ENCODE measurements at regions not wholly inside any gene's neighbourhood (a gene's known extent, or its start where the extent isn't known, plus 50 kb on each side); places are given as distances from the start of the nearest gene placed in this dataset.

- TF ChIP-seq ZBTB44 (tag by site-specific recombination; IDR thresholded peaks at IDR 0.05) (no peak), SCRT1 (tag by site-specific recombination; IDR thresholded peaks at IDR 0.05; ENCODE audit: borderline replicate concordance) (no peak)
These were observed 591.2 kb upstream of the POU3F3 start (continued) for GRCh38 chr2:104262714-104263113.

- CTCF ChIA-PET: no interaction called here
- POLR2A ChIA-PET: no interaction called here
- Histone ChIP-seq H3K27ac (ENCODE audit: extremely low read depth, low read depth, low read length) (no peak overlapping the region), H3K4me1 (ENCODE audit: control insufficient read depth, insufficient read depth, low read length) (no peaks in the 10 kb centered on the region), H3K4me3 (ENCODE audit: low read depth, low read length) (no peak overlapping the region), H3K9me3 (ENCODE audit: control insufficient read depth, insufficient read depth, low read depth, low read length) (no peaks in the 10 kb centered on the region), H3K36me3 (ENCODE audit: control insufficient read depth in 2 of 2, insufficient read depth in 1 of 2, low read length in 2 of 2) (no peaks in the 10 kb centered on the region)
- TF ChIP-seq ZBTB7A (tag by site-specific recombination; IDR thresholded peaks at IDR 0.05; ENCODE audit: low read depth): no peak
- no peak for TF ChIP-seq ZNF449 (tag by site-specific recombination; IDR thresholded peaks at IDR 0.05)
- TF ChIP-seq TCF7L2 (IDR thresholded peaks at IDR 0.05; ENCODE audit: borderline replicate concordance, low read depth, low read length): no peak
- no peak for TF ChIP-seq ZBTB21 (tag by site-specific recombination; IDR thresholded peaks at IDR 0.05)
- no peak for TF ChIP-seq ZNF629 (tag by site-specific recombination; IDR thresholded peaks at IDR 0.05)
These were observed 574.3 kb upstream of the POU3F3 start for GRCh38 chr2:104279646-104280045.

DNA sequence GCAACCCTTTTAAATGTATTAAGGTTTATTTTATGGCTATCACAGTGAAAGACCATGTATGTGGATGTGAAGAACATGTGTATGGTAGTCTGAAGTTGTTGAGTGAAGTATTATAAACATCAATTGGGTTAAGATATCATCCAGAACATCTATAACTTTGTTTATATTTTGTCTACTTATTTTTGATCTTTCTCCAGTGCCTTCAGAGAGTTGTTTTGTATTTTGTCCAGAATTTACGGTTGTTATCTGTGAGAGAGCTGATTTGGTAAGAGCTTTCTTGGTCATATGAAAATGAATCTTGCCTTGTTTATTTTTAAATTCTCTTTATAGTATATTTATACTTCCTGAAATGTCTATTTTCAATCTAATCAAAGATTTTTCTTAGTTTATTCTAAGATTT, 573.7 kb upstream of the POU3F3 start:
- CTCF ChIA-PET: no interaction called here
- TF ChIP-seq REST (tag by site-specific recombination; IDR thresholded peaks at IDR 0.05) (no peak), KLF9 (tag by site-specific recombination; IDR thresholded peaks at IDR 0.05; ENCODE audit: low read depth) (no peak), SCRT2 (tag by site-specific recombination; IDR thresholded peaks at IDR 0.05) (no peak)
- H3K27ac ChIP-seq (ENCODE audit: extremely low read depth, low read depth, low read length): no peak overlapping the region
- no peak overlapping the region for H3K4me3 ChIP-seq (ENCODE audit: low read depth, low read length)
- H3K9me3 ChIP-seq (ENCODE audit: control insufficient read depth, insufficient read depth, low read depth, low read length): no peaks in the 10 kb centered on the region
- no peaks in the 10 kb centered on the region for H3K4me1 ChIP-seq (ENCODE audit: control insufficient read depth, insufficient read depth, low read length)
- POLR2A ChIA-PET: no interaction called here
- no peaks in the 10 kb centered on the region for H3K36me3 ChIP-seq (ENCODE audit: control insufficient read depth in 2 of 2, insufficient read depth in 1 of 2, low read length in 2 of 2)

DNA sequence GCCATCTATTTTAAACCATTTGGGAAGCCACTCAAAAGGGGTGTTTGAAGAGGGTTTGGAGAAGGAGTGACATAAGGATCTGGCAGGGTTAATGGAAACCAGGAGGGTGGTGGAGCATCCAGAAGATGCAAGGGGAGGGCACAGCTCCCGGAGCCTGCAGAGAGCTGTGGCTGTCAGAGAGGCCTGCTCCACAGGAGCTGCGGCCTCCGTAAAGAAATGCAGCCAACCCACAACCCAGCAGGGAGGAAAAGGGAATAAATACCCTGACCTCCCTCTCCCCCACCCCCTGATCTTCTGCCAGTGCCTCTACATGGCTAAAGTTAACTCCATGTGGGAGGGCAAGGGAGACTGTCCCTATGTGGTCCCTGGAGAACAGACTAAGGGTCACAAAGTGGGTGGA, 567.1 kb upstream of the POU3F3 start:
- no peak overlapping the region for H3K4me3 ChIP-seq (ENCODE audit: low read depth, low read length)
- CTCF ChIA-PET: interaction anchor here (0.9 kb wide), 1 partner anchor 1126 kb away, joined by 4 read pairs; no protein-coding TSS in a partner anchor
- TF ChIP-seq ZNF324 (tag by site-specific recombination; IDR thresholded peaks at IDR 0.05) (no peak), ZNF302 (tag by site-specific recombination; IDR thresholded peaks at IDR 0.05; ENCODE audit: low read depth) (no peak), PRDM10 (tag by site-specific recombination; IDR thresholded peaks at IDR 0.05) (no peak), RBAK (tag by site-specific recombination; IDR thresholded peaks at IDR 0.05) (no peak), ZBTB11 (tag by site-specific recombination; conservative IDR thresholded peaks at IDR 0.05; ENCODE audit: low read depth) (no peak), ZNF521 (tag by site-specific recombination; IDR thresholded peaks at IDR 0.05) (no peak)

More for the DNA sequence above, 567.1 kb upstream of the POU3F3 start:
- Histone ChIP-seq H3K4me1 (ENCODE audit: control insufficient read depth, insufficient read depth, low read length) (no peaks in the 10 kb centered on the region), H3K36me3 (ENCODE audit: control insufficient read depth in 2 of 2, insufficient read depth in 1 of 2, low read length in 2 of 2) (no peaks in the 10 kb centered on the region), H3K27ac (ENCODE audit: extremely low read depth, low read depth, low read length) (no peak overlapping the region), H3K9me3 (ENCODE audit: control insufficient read depth, insufficient read depth, low read depth, low read length) (no peaks in the 10 kb centered on the region)
- POLR2A ChIA-PET: no interaction called here
